K562 (cell line): ENCODE measurements at regions not wholly inside any gene's neighbourhood (a gene's known extent, or its start where the extent isn't known, plus 50 kb on each side); places are given as distances from the start of the nearest gene placed in this dataset.
A peak's percentile ranks its signal among the peaks of the same experiment; 100 is the strongest.

Source experiments
- CBFA2T2 ChIP-seq: fragments of 450-650 bp; conservative IDR thresholded peaks from 2 replicates; pipeline ENCODE4 v1.6.1; 2017; ENCODE audit warnings: mild to moderate bottlenecking
- ELF4 ChIP-seq: fragments of 450-650 bp; formaldehyde crosslinking; IDR thresholded peaks from 2 replicates; pipeline ENCODE4 v1.4.0; 2022; ENCODE audit warnings: missing genetic modification characterization
- MCM5 ChIP-seq: fragments of 450-650 bp; IDR thresholded peaks from 2 replicates; pipeline ENCODE4 v1.6.1; 2016; ENCODE audit warnings: low read depth
- NCOA4 ChIP-seq: fragments of 450-650 bp; IDR thresholded peaks from 2 replicates; pipeline ENCODE4 v1.6.1; 2018; ENCODE audit warnings: mild to moderate bottlenecking; ENCODE audit not compliant: partially characterized antibody
- PTRF ChIP-seq: fragments of 450-650 bp; IDR thresholded peaks from 2 replicates; pipeline ENCODE4 v1.6.1; 2016; ENCODE audit warnings: mild to moderate bottlenecking, missing genetic modification characterization, missing compliant biosample characterization
- SMARCB1 ChIP-seq: IDR thresholded peaks from 2 replicates; pipeline ENCODE4 v1.6.1; 2011; ENCODE audit warnings: improper control_type of control experiment, low read depth; ENCODE audit not compliant: insufficient read length
- SOX6 ChIP-seq: fragments of 450-650 bp; IDR thresholded peaks from 2 replicates; pipeline ENCODE4 v1.6.1; 2014; ENCODE audit warnings: mild to moderate bottlenecking
- ZBTB8A ChIP-seq: fragments of 450-650 bp; IDR thresholded peaks from 2 replicates; pipeline ENCODE4 v1.6.1; 2018; ENCODE audit warnings: mild to moderate bottlenecking, moderate library complexity; ENCODE audit not compliant: partially characterized antibody
- ZKSCAN8 ChIP-seq: fragments of 200-800 bp; sonication (Bioruptor generic); IDR thresholded peaks from 2 replicates; pipeline ENCODE4 v1.6.1; 2016; ENCODE audit warnings: missing genetic modification characterization, missing compliant biosample characterization
- ZNF707 ChIP-seq: fragments of 250-450 bp; sonication (Bioruptor Pico); conservative IDR thresholded peaks from 2 replicates; pipeline ENCODE4 v1.8.0; 2022; ENCODE audit warnings: inconsistent platforms, mild to moderate bottlenecking, moderate library complexity
- ZSCAN32 ChIP-seq: fragments of 450-650 bp; formaldehyde crosslinking; IDR thresholded peaks from 2 replicates; pipeline ENCODE4 v1.4.0; 2020; ENCODE audit warnings: mild to moderate bottlenecking, moderate library complexity
- TF ChIP-seq, protein P1 (sequence below): fragments of 450-650 bp; conservative IDR thresholded peaks from 2 replicates; pipeline ENCODE4 v1.6.1; 2016; ENCODE audit warnings: missing genetic modification characterization, low read depth, mild to moderate bottlenecking, missing compliant biosample characterization, moderate library complexity
- TF ChIP-seq, protein P2 (sequence below): fragments of 250-450 bp; sonication (Bioruptor Pico); IDR thresholded peaks from 2 replicates; pipeline ENCODE4 v1.8.0; 2021; ENCODE audit warnings: mild to moderate bottlenecking, moderate library complexity
- TF ChIP-seq, protein P3 (sequence below): fragments of 450-650 bp; IDR thresholded peaks from 2 replicates; pipeline ENCODE4 v1.6.1; 2016; ENCODE audit warnings: borderline replicate concordance
- TF ChIP-seq, protein P4 (sequence below): fragments of 250-450 bp; sonication (Bioruptor Pico); IDR thresholded peaks from 2 replicates; pipeline ENCODE4 v1.8.0; 2021; ENCODE audit warnings: moderate library complexity, mild to moderate bottlenecking, inconsistent platforms
- TF ChIP-seq, protein P5 (sequence below): IDR thresholded peaks from 2 replicates; pipeline ENCODE4 v1.6.1; 2012; ENCODE audit warnings: low read depth, low read length, improper control_type of control experiment, borderline replicate concordance

DNA sequence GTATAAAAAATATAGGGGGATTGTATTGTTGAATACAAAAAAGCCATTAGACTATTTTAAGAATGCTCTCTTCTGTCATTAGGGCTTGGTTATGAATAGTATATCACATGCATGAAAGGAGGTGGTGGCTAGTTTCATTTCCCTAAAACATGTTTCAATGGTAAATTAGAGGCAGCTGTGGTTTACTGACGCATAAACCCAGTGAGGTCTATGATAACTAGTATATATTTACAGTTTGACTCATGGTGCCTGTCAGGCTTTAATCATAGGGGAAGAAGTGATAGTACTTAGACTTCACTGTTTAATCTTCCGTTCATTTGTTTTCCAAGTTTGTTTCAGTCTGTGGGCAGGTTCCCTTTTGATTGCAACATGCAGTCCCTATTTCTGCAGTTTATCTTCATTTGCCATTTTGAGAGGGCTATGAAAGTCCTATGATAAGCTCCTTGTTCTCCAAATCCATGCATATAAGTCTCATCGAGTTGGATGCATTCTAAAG, 55.1 kb upstream of the MAP4K3 start (continued):
- TF ChIP-seq, protein P1, sequence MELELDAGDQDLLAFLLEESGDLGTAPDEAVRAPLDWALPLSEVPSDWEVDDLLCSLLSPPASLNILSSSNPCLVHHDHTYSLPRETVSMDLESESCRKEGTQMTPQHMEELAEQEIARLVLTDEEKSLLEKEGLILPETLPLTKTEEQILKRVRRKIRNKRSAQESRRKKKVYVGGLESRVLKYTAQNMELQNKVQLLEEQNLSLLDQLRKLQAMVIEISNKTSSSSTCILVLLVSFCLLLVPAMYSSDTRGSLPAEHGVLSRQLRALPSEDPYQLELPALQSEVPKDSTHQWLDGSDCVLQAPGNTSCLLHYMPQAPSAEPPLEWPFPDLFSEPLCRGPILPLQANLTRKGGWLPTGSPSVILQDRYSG (tag), result no peak
- TF ChIP-seq PTRF (tag) (no peak), ELF4 (no peak), ZNF707 (CRISPR knock-in tag) (no peak), CBFA2T2 (peak; percentile 46), ZKSCAN8 (CRISPR knock-in tag) (no peak), SMARCB1 (no peak), NCOA4 (no peak), ZBTB8A (no peak), SOX6 (peak; percentile 71; the same call in 1 of the 2 replicates), MCM5 (no peak), ZSCAN32 (CRISPR knock-in tag) (no peak)
- TF ChIP-seq, protein P2, sequence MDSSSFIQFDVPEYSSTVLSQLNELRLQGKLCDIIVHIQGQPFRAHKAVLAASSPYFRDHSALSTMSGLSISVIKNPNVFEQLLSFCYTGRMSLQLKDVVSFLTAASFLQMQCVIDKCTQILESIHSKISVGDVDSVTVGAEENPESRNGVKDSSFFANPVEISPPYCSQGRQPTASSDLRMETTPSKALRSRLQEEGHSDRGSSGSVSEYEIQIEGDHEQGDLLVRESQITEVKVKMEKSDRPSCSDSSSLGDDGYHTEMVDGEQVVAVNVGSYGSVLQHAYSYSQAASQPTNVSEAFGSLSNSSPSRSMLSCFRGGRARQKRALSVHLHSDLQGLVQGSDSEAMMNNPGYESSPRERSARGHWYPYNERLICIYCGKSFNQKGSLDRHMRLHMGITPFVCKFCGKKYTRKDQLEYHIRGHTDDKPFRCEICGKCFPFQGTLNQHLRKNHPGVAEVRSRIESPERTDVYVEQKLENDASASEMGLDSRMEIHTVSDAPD (CRISPR knock-in tag), result no peak
- TF ChIP-seq, protein P3, sequence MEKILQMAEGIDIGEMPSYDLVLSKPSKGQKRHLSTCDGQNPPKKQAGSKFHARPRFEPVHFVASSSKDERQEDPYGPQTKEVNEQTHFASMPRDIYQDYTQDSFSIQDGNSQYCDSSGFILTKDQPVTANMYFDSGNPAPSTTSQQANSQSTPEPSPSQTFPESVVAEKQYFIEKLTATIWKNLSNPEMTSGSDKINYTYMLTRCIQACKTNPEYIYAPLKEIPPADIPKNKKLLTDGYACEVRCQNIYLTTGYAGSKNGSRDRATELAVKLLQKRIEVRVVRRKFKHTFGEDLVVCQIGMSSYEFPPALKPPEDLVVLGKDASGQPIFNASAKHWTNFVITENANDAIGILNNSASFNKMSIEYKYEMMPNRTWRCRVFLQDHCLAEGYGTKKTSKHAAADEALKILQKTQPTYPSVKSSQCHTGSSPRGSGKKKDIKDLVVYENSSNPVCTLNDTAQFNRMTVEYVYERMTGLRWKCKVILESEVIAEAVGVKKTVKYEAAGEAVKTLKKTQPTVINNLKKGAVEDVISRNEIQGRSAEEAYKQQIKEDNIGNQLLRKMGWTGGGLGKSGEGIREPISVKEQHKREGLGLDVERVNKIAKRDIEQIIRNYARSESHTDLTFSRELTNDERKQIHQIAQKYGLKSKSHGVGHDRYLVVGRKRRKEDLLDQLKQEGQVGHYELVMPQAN, result no peak
- TF ChIP-seq, protein P4, sequence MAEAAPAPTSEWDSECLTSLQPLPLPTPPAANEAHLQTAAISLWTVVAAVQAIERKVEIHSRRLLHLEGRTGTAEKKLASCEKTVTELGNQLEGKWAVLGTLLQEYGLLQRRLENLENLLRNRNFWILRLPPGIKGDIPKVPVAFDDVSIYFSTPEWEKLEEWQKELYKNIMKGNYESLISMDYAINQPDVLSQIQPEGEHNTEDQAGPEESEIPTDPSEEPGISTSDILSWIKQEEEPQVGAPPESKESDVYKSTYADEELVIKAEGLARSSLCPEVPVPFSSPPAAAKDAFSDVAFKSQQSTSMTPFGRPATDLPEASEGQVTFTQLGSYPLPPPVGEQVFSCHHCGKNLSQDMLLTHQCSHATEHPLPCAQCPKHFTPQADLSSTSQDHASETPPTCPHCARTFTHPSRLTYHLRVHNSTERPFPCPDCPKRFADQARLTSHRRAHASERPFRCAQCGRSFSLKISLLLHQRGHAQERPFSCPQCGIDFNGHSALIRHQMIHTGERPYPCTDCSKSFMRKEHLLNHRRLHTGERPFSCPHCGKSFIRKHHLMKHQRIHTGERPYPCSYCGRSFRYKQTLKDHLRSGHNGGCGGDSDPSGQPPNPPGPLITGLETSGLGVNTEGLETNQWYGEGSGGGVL (CRISPR knock-in tag), result no peak
- TF ChIP-seq, protein P5, sequence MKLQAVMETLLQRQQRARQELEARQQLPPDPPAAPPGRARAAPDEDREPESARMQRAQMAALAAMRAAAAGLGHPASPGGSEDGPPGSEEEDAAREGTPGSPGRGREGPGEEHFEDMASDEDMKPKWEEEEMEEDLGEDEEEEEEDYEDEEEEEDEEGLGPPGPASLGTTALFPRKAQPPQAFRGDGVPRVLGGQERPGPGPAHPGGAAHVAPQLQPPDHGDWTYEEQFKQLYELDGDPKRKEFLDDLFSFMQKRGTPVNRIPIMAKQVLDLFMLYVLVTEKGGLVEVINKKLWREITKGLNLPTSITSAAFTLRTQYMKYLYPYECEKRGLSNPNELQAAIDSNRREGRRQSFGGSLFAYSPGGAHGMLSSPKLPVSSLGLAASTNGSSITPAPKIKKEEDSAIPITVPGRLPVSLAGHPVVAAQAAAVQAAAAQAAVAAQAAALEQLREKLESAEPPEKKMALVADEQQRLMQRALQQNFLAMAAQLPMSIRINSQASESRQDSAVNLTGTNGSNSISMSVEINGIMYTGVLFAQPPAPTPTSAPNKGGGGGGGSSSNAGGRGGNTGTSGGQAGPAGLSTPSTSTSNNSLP, result peak; percentile 75
